ENCODE measurements at regions not wholly inside any gene's neighbourhood (a gene's known extent, or its start where the extent isn't known, plus 50 kb on each side); places are given as distances from the start of the nearest gene placed in this dataset.

DNA sequence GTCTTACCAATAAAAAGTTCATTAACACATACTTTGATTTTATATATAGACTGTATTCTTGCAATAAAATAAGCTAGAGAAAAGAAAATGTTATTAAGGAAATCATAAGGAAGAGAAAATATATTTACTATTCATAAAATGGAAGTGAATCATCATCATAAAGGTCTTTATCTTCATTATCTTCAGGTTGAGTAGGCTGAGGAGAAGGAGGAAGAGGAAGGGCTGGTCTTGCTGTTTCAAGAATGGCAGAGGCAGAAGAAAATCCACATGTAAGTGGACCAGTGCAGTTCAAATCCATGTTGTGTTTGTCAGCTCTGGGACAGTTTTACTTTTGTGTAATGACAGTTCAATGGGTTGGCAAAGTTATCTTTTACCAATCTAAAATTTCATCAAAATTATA is 609.1 kb upstream of the ANKRD30A start:
- TF ChIP-seq, protein P1, sequence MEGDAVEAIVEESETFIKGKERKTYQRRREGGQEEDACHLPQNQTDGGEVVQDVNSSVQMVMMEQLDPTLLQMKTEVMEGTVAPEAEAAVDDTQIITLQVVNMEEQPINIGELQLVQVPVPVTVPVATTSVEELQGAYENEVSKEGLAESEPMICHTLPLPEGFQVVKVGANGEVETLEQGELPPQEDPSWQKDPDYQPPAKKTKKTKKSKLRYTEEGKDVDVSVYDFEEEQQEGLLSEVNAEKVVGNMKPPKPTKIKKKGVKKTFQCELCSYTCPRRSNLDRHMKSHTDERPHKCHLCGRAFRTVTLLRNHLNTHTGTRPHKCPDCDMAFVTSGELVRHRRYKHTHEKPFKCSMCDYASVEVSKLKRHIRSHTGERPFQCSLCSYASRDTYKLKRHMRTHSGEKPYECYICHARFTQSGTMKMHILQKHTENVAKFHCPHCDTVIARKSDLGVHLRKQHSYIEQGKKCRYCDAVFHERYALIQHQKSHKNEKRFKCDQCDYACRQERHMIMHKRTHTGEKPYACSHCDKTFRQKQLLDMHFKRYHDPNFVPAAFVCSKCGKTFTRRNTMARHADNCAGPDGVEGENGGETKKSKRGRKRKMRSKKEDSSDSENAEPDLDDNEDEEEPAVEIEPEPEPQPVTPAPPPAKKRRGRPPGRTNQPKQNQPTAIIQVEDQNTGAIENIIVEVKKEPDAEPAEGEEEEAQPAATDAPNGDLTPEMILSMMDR (IDR thresholded peaks at IDR 0.05), result no peak
- TF ChIP-seq POLR2A (IDR thresholded peaks at IDR 0.05), result no peak
- no peak for ATAC-seq
- Histone ChIP-seq H3K4me3 (no peak overlapping the region), H3K27me3 (no peaks in the 10 kb centered on the region), H3K9me3 (peaks cover 0 to 19% (median 7%) of the 10 kb centered on the region in 12 donors), H3K4me1 (no peaks in the 10 kb centered on the region), H3K36me3 (no peaks in the 10 kb centered on the region), H3K27ac (no peak overlapping the region)
- intact Hi-C loops (cut with DNase I), result no loop called here
- DNase-seq, result no peak

DNA sequence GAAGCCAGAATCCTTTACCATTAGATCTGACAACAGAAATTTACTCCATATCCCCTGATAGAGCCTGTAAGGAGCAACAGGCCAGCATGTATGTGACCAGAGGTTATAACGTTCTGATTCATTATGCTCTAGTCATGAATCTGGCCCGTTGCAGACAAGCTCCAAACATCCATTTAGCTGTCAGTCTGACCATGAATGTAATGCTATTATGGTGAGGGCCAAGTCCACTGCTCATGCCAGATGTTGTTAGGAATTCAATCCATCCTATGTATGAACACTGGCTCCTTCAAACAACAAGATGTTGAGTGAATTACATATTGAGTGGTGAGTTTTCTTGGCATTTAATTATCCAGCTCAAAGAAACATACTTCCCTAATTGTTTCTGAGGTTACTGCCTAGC is 610.1 kb upstream of the ANKRD30A start:
- ATAC-seq (no peak), DNase-seq (no peak)
- H3K36me3 ChIP-seq, result no peaks in the 10 kb centered on the region
- H3K4me1 ChIP-seq, result no peaks in the 10 kb centered on the region
- H3K4me3 ChIP-seq, result no peak overlapping the region
- H3K9me3 ChIP-seq, result peaks cover 0 to 19% (median 7%) of the 10 kb centered on the region in 12 donors
- intact Hi-C loops (cut with DNase I), result no loop called here
- WGBS, 4 donors, result 30 to 52% (median 44%) methylated on average over 2 of the region's 2 CpGs
- no peaks in the 10 kb centered on the region for H3K27me3 ChIP-seq
- TF ChIP-seq POLR2A (IDR thresholded peaks at IDR 0.05), result no peak
- TF ChIP-seq, protein P1 (IDR thresholded peaks at IDR 0.05), result no peak
- H3K27ac ChIP-seq, result no peak overlapping the region

DNA sequence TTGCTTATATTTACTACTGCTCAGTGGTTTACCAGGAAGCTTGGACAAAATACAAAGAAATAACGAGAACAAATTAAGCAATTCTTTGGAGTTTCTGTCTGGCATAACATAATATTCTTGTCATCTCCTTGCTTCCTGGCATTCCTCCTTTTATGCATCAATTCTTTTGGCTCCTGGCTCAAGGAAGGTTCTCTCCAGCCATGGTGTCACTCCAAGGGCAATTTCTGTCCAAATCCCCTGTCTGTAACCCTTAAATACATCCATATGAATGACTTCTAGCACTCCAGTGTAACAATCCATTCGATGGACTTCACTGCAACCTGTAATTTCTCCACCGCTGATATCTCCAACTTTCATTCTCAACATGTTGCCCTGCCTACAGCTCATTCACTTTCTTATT is 617.7 kb upstream of the ANKRD30A start:
- intact Hi-C loops (cut with DNase I), result loop anchor here in 5 of 10 donors (5.0 to 10.0 kb wide), 3 partner anchors 863 to 873 kb away; partner anchors contain the start of gene FZD8 (in 1 of the 5)
- H3K4me3 ChIP-seq, result no peak overlapping the region
- H3K9me3 ChIP-seq, result no peaks in the 10 kb centered on the region
- peaks cover 0 to 3% (median 0%) of the 10 kb centered on the region in 12 donors for H3K4me1 ChIP-seq
- ATAC-seq, result no peak
- H3K27me3 ChIP-seq, result no peaks in the 10 kb centered on the region
- no peak for DNase-seq
- H3K36me3 ChIP-seq, result no peaks in the 10 kb centered on the region
- TF ChIP-seq, protein P1 (IDR thresholded peaks at IDR 0.05), result no peak
- no peak for TF ChIP-seq POLR2A (IDR thresholded peaks at IDR 0.05)
- H3K27ac ChIP-seq, result no peak overlapping the region
- WGBS, 4 donors, result 63 to 88% (median 81%) methylated on average over 3 of the region's 3 CpGs

DNA sequence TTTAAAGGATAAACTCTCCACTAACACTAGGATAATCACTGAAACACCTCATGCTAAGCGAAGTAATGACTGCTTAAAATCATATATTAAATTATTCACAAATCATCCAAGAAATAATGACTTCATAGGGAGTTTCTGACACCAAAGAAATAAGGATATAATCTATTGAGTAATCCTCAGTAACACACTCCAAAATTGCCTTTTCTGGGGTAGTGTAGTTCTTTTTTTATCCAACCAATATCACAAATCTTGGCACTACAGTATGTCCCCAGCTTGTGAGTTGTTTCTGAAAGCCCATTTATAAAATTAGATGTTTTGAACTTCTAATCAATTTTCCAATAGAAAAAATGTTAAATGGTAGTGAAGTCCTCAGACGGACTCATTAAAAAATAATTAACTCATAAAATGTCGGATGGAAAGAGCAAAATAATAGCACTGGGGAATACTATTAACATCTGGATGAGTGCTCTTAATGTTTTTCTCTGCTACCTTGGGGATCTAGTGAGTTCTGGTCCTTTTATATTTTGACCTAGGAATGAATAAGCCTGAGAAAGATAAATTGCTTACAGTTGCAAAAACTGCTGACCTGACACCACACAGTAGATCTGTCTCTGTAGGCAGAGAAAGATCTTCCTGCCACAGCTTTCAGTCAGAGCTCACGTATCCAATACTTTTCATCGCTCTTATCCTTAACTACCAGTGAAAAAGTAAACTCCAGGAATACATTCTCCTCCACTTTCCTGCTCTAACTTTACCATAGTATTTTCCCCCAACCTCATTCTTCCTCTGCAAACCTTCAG is 618.5 kb upstream of the ANKRD30A start:
- Histone ChIP-seq H3K9me3 (no peaks in the 10 kb centered on the region), H3K27me3 (no peaks in the 10 kb centered on the region), H3K4me3 (no peak overlapping the region), H3K36me3 (no peaks in the 10 kb centered on the region), H3K27ac (no peak overlapping the region), H3K4me1 (peaks cover 0 to 3% (median 0%) of the 10 kb centered on the region in 12 donors)
- intact Hi-C loops (cut with DNase I), result loop anchor here in 5 of 10 donors (5.0 to 10.0 kb wide), 3 partner anchors 862 to 872 kb away; partner anchors contain the start of gene FZD8 (in 1 of the 5)
- no peak for DNase-seq
- no peak for ATAC-seq
- TF ChIP-seq, protein P1 (IDR thresholded peaks at IDR 0.05), result no peak
- no peak for TF ChIP-seq POLR2A (IDR thresholded peaks at IDR 0.05)
- 76 to 84% (median 79%) methylated on average over 5 of the region's 5 CpGs for WGBS, 4 donors
